ENCODE measurements at regions not wholly inside any gene's neighbourhood (a gene's known extent, or its start where the extent isn't known, plus 50 kb on each side); places are given as distances from the start of the nearest gene placed in this dataset.
"Not testable (repeated sequence)": the region's sequence is repeated elsewhere in the genome, so short reads cannot be mapped to it uniquely, and the experiment has no call there.

DNA sequence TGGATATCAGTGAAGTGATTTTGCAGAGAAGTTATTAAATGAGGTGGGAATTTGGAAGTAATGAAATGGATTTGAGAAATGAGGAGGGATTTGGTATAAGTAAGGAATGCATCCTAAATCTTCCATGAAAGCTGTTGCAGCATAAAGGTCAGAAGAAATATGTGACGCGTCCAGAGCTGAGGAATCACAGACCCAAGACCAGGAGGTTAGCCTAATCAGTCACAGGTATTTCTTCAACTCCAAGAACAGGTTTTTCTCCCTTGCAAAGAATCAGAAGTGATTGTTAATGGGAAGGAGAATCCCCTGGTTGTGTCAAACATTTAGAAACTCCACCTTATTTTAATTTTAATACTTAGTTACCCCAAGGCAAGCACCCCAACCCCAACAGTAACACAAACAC is 253.2 kb downstream of the MEX3B start:
- ChIA-PET POLR2A (no interaction called here), CTCF (no interaction called here)
- Histone ChIP-seq H3K4me1 (ENCODE audit: control extremely low read depth in 1 of 4, control insufficient read depth in 4 of 4, insufficient read depth in 4 of 4, low read length in 3 of 4) (no peaks in the 10 kb centered on the region), H3K4me3 (ENCODE audit: control insufficient read depth in 1 of 7, extremely low read depth in 1 of 7, insufficient read depth in 4 of 7, low read depth in 2 of 7, low read length in 6 of 7) (no peak overlapping the region), H3K9me3 (ENCODE audit: control extremely low read depth in 1 of 5, control insufficient read depth in 4 of 5, insufficient read depth in 2 of 5, low read depth in 1 of 5, low read length in 4 of 5) (no peaks in the 10 kb centered on the region), H3K27me3 (replicated peaks in 2 of 5; ENCODE audit: control insufficient read depth in 4 of 5, insufficient read depth in 5 of 5, low read length in 4 of 5) (no peaks in the 10 kb centered on the region), H3K27ac (ENCODE audit: insufficient read depth in 1 of 2, low read depth in 1 of 2, low read length in 2 of 2, poor library complexity in 1 of 2, severe bottlenecking in 2 of 2) (no peak overlapping the region), H3K36me3 (ENCODE audit: control insufficient read depth in 4 of 4, insufficient read depth in 4 of 4, low read length in 3 of 4) (no peaks in the 10 kb centered on the region)
- WGBS (ENCODE audit: insufficient coverage) = no CpG with 5 or more reads among the region's 2 CpGs
- DNase-seq = no peak

DNA sequence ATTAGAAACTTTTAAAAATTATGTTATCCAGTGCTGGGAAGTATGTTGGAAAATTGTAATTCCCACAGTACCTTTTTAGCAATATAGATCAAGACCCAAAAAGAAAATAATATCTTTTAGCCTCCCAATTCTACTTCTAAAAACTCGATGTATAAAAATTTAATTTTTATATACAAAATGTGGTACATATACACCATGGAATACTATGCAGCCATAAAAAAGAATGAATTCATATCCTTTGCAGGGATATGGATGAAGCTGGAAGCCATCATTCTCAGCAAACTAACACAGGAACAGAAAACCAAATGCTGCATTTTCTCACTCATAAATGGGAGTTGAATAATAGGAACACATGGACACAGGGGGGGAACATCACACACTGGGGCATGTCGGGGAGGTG is 254.5 kb downstream of the MEX3B start:
- H3K36me3 ChIP-seq (ENCODE audit: control insufficient read depth in 4 of 4, insufficient read depth in 4 of 4, low read length in 3 of 4); H3K9me3 ChIP-seq (ENCODE audit: control extremely low read depth in 1 of 5, control insufficient read depth in 4 of 5, insufficient read depth in 2 of 5, low read depth in 1 of 5, low read length in 4 of 5); H3K4me3 ChIP-seq (ENCODE audit: control insufficient read depth in 1 of 7, extremely low read depth in 1 of 7, insufficient read depth in 4 of 7, low read depth in 2 of 7, low read length in 6 of 7); H3K4me1 ChIP-seq (ENCODE audit: control extremely low read depth in 1 of 4, control insufficient read depth in 4 of 4, insufficient read depth in 4 of 4, low read length in 3 of 4); CTCF ChIA-PET; POLR2A ChIA-PET; DNase-seq; H3K27ac ChIP-seq (ENCODE audit: insufficient read depth in 1 of 2, low read depth in 1 of 2, low read length in 2 of 2, poor library complexity in 1 of 2, severe bottlenecking in 2 of 2); H3K27me3 ChIP-seq (replicated peaks in 2 of 5; ENCODE audit: control insufficient read depth in 4 of 5, insufficient read depth in 5 of 5, low read length in 4 of 5): not testable (repeated sequence)
- no CpG with 5 or more reads among the region's 2 CpGs for WGBS (ENCODE audit: insufficient coverage)

- Histone ChIP-seq H3K4me3 (ENCODE audit: control insufficient read depth in 1 of 7, extremely low read depth in 1 of 7, insufficient read depth in 4 of 7, low read depth in 2 of 7, low read length in 6 of 7) (no peak overlapping the region), H3K36me3 (ENCODE audit: control insufficient read depth in 4 of 4, insufficient read depth in 4 of 4, low read length in 3 of 4) (no peaks in the 10 kb centered on the region), H3K27ac (ENCODE audit: insufficient read depth in 1 of 2, low read depth in 1 of 2, low read length in 2 of 2, poor library complexity in 1 of 2, severe bottlenecking in 2 of 2) (no peak overlapping the region), H3K27me3 (replicated peaks in 2 of 5; ENCODE audit: control insufficient read depth in 4 of 5, insufficient read depth in 5 of 5, low read length in 4 of 5) (no peaks in the 10 kb centered on the region), H3K9me3 (ENCODE audit: control extremely low read depth in 1 of 5, control insufficient read depth in 4 of 5, insufficient read depth in 2 of 5, low read depth in 1 of 5, low read length in 4 of 5) (no peaks in the 10 kb centered on the region), H3K4me1 (ENCODE audit: control extremely low read depth in 1 of 4, control insufficient read depth in 4 of 4, insufficient read depth in 4 of 4, low read length in 3 of 4) (no peaks in the 10 kb centered on the region)
- CTCF ChIA-PET = no interaction called here
- 98% methylated on average over 4 of the region's 4 CpGs for WGBS (ENCODE audit: insufficient coverage)
- DNase-seq = no peak
- POLR2A ChIA-PET = no interaction called here
These were observed 256.4 kb downstream of the MEX3B start for GRCh38 chr15:81789403-81789802.

DNA sequence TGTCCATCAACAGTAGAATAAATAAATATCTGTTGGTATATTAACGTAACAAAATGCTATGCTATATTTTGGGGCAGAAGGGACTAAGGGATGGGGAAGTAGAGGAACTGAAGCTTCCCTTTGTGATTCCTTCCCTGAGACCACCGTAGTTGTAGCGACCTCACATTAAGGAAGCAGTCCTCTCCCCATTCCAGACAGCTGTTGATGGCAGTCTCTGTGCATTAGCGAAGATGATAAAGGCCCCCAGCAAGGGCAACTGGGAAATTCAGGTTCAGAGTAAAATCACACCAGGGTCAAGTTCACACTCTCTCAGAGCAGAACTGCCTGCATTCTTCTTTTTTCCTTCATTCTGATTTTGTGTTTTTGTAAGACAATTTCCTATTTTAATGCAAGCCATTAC is 259.0 kb downstream of the MEX3B start:
- no peak for DNase-seq
- Histone ChIP-seq H3K27ac (ENCODE audit: insufficient read depth in 1 of 2, low read depth in 1 of 2, low read length in 2 of 2, poor library complexity in 1 of 2, severe bottlenecking in 2 of 2) (no peak overlapping the region), H3K27me3 (replicated peaks in 2 of 5; ENCODE audit: control insufficient read depth in 4 of 5, insufficient read depth in 5 of 5, low read length in 4 of 5) (no peaks in the 10 kb centered on the region), H3K4me3 (ENCODE audit: control insufficient read depth in 1 of 7, extremely low read depth in 1 of 7, insufficient read depth in 4 of 7, low read depth in 2 of 7, low read length in 6 of 7) (no peak overlapping the region), H3K4me1 (ENCODE audit: control extremely low read depth in 1 of 4, control insufficient read depth in 4 of 4, insufficient read depth in 4 of 4, low read length in 3 of 4) (peaks cover 0 to 4% (median 2%) of the 10 kb centered on the region in 4 experiments), H3K36me3 (ENCODE audit: control insufficient read depth in 4 of 4, insufficient read depth in 4 of 4, low read length in 3 of 4) (no peaks in the 10 kb centered on the region), H3K9me3 (ENCODE audit: control extremely low read depth in 1 of 5, control insufficient read depth in 4 of 5, insufficient read depth in 2 of 5, low read depth in 1 of 5, low read length in 4 of 5) (no peaks in the 10 kb centered on the region)
- ChIA-PET CTCF (no interaction called here), POLR2A (no interaction called here)
- WGBS (ENCODE audit: insufficient coverage) = 87% methylated on average over 4 of the region's 4 CpGs

DNA sequence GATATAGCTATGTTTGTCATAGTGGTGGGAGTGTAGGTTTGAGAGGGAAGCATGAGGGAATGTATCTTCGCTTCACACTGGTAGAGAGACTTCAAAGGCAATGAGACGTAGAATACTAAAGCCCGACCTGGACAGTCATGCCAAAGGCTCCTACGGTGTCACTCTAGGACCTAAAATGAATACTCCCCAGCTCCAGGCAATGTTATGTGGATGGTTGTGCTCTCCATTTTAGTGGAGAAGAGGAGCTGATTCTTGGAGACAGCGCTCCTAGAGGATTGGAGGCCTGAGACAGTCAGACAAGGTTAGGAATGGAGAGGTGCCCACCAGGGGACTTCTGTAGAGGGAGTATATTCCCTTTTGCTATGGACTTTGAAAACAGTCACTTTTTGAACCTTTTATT is 260.1 kb downstream of the MEX3B start:
- 100% methylated on average over 2 of the region's 5 CpGs for WGBS (ENCODE audit: insufficient coverage)
- Histone ChIP-seq H3K4me3 (ENCODE audit: control insufficient read depth in 1 of 7, extremely low read depth in 1 of 7, insufficient read depth in 4 of 7, low read depth in 2 of 7, low read length in 6 of 7) (no peak overlapping the region), H3K9me3 (ENCODE audit: control extremely low read depth in 1 of 5, control insufficient read depth in 4 of 5, insufficient read depth in 2 of 5, low read depth in 1 of 5, low read length in 4 of 5) (no peaks in the 10 kb centered on the region), H3K36me3 (ENCODE audit: control insufficient read depth in 4 of 4, insufficient read depth in 4 of 4, low read length in 3 of 4) (no peaks in the 10 kb centered on the region), H3K4me1 (ENCODE audit: control extremely low read depth in 1 of 4, control insufficient read depth in 4 of 4, insufficient read depth in 4 of 4, low read length in 3 of 4) (peaks cover 0 to 13% (median 4%) of the 10 kb centered on the region in 4 experiments), H3K27ac (ENCODE audit: insufficient read depth in 1 of 2, low read depth in 1 of 2, low read length in 2 of 2, poor library complexity in 1 of 2, severe bottlenecking in 2 of 2) (no peak overlapping the region), H3K27me3 (replicated peaks in 2 of 5; ENCODE audit: control insufficient read depth in 4 of 5, insufficient read depth in 5 of 5, low read length in 4 of 5) (no peaks in the 10 kb centered on the region)
- ChIA-PET CTCF (no interaction called here), POLR2A (interaction anchor here (0.6 kb wide), 1 partner anchor 23 kb away, joined by 3 read pairs; no protein-coding TSS in a partner anchor)
- DNase-seq = no peak

- CTCF ChIA-PET = no interaction called here
- DNase-seq = no peak
- Histone ChIP-seq H3K4me1 (ENCODE audit: control extremely low read depth in 1 of 4, control insufficient read depth in 4 of 4, insufficient read depth in 4 of 4, low read length in 3 of 4) (peaks cover 0 to 13% (median 4%) of the 10 kb centered on the region in 4 experiments), H3K36me3 (ENCODE audit: control insufficient read depth in 4 of 4, insufficient read depth in 4 of 4, low read length in 3 of 4) (no peaks in the 10 kb centered on the region), H3K27ac (ENCODE audit: insufficient read depth in 1 of 2, low read depth in 1 of 2, low read length in 2 of 2, poor library complexity in 1 of 2, severe bottlenecking in 2 of 2) (no peak overlapping the region), H3K27me3 (replicated peaks in 2 of 5; ENCODE audit: control insufficient read depth in 4 of 5, insufficient read depth in 5 of 5, low read length in 4 of 5) (no peaks in the 10 kb centered on the region), H3K4me3 (ENCODE audit: control insufficient read depth in 1 of 7, extremely low read depth in 1 of 7, insufficient read depth in 4 of 7, low read depth in 2 of 7, low read length in 6 of 7) (no peak overlapping the region), H3K9me3 (ENCODE audit: control extremely low read depth in 1 of 5, control insufficient read depth in 4 of 5, insufficient read depth in 2 of 5, low read depth in 1 of 5, low read length in 4 of 5) (no peaks in the 10 kb centered on the region)
- 90% methylated on average over 2 of the region's 4 CpGs for WGBS (ENCODE audit: insufficient coverage)
- POLR2A ChIA-PET = interaction anchor here (0.6 kb wide), 1 partner anchor 23 kb away, joined by 3 read pairs; no protein-coding TSS in a partner anchor
These were observed 260.6 kb downstream of the MEX3B start for GRCh38 chr15:81785181-81785580.

- H3K9me3 ChIP-seq (ENCODE audit: control extremely low read depth in 1 of 5, control insufficient read depth in 4 of 5, insufficient read depth in 2 of 5, low read depth in 1 of 5, low read length in 4 of 5) = no peaks in the 10 kb centered on the region
- no peak overlapping the region for H3K4me3 ChIP-seq (ENCODE audit: control insufficient read depth in 1 of 7, extremely low read depth in 1 of 7, insufficient read depth in 4 of 7, low read depth in 2 of 7, low read length in 6 of 7)
- no peaks in the 10 kb centered on the region for H3K36me3 ChIP-seq (ENCODE audit: control insufficient read depth in 4 of 4, insufficient read depth in 4 of 4, low read length in 3 of 4)
- peaks cover 0 to 13% (median 4%) of the 10 kb centered on the region in 4 experiments for H3K4me1 ChIP-seq (ENCODE audit: control extremely low read depth in 1 of 4, control insufficient read depth in 4 of 4, insufficient read depth in 4 of 4, low read length in 3 of 4)
- no peak overlapping the region for H3K27ac ChIP-seq (ENCODE audit: insufficient read depth in 1 of 2, low read depth in 1 of 2, low read length in 2 of 2, poor library complexity in 1 of 2, severe bottlenecking in 2 of 2)
- no peaks in the 10 kb centered on the region for H3K27me3 ChIP-seq (replicated peaks in 2 of 5; ENCODE audit: control insufficient read depth in 4 of 5, insufficient read depth in 5 of 5, low read length in 4 of 5)
- no peak for DNase-seq
- CTCF ChIA-PET = no interaction called here
- POLR2A ChIA-PET = no interaction called here
- 94% methylated on average over 6 of the region's 6 CpGs for WGBS (ENCODE audit: insufficient coverage)
These were observed 261.1 kb downstream of the MEX3B start for GRCh38 chr15:81784751-81785150.

Measured in common myeloid progenitor, CD34-positive (primary cell).